SIG-M5 treated with dmso at 0.1 percent for 504 hours (cell line): ENCODE measurements at regions not wholly inside any gene's neighbourhood (a gene's known extent, or its start where the extent isn't known, plus 50 kb on each side); places are given as distances from the start of the nearest gene placed in this dataset.
"Not testable (repeated sequence)": the region's sequence is repeated elsewhere in the genome, so short reads cannot be mapped to it uniquely, and the experiment has no call there.

Experiments used
- DNase-seq: peaks from one replicate; lab custom pipeline; 2025; ENCODE audit not compliant: unreplicated experiment; lab: John Stamatoyannopoulos, UW

DNA sequence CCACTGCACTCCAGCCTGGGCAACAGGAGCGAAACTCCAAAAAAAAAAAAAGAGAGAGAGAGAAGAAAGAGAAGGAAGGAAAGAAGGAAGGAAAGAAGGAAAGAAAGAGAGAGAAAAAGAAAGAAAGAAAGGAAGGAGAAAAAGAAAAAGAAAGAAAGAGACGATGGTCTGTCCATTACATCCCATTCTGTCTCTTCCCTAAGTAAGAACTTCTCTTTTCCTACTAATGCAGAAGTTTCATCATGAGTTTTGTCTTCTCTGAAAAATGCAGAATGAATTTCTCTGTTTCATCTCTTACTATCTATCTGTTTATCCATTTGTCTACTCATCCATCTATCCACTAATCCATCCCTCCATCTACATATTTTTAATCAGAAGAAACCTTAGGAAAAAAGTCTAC is 94.9 kb upstream of the MED13 start:
- DNase-seq: no peak

DNA sequence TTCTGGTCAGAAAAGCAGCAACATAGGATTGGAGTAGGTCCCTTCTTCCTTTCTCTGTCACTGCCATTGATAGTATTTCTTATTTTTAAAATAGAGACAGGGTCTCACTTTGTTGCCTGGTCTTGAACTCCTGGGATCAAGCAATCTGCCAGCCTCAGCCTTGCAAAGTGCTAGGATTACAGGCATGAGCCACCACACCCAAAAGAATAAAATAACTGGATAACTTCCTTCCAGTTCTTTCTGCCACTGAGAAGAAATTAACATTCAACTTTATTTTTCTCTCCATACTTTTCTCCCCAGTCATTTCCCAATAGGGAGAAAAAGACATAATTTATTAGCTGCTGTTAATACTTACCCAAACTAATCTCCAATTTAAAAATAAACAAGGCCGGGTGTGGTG is 91.9 kb upstream of the MED13 start:
- no peak for DNase-seq

DNA sequence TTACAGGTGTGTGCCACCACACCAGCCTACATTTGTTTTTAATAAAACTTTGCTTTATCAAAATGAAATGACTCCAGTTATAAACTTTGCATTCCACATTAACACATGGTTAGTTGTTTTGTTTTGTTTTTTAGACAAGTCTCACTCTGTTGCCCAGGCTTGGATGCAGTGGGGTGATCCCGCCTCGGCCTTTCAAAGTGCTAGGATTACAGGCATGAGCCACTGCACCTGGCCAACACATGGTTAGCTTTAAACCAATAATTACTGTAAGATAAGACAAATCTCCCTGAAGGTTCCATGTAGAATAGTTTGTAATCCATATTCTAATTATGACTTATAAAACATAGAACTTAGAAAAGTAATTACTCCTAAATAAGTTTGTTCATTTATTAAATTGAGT is 89.8 kb upstream of the MED13 start:
- no peak for DNase-seq

DNA sequence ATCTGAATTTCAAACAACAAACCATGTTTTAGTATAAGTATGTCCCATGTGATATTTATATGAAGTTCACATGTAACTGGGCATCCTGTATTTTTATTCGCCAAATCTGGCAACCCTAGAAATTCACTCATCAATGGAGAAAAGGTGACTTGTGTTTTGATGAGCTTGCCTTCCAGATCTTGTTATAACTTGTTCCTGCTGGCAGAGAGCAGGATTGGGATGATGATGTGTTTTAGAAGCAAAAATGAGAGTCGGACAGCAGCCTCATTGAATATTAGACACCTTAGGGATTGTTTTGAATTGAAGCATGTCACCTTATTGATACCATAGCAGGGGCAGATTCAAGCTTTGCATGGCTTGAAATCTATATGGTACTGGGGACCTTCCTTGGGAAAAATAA is 85.4 kb upstream of the MED13 start:
- no peak for DNase-seq

DNA sequence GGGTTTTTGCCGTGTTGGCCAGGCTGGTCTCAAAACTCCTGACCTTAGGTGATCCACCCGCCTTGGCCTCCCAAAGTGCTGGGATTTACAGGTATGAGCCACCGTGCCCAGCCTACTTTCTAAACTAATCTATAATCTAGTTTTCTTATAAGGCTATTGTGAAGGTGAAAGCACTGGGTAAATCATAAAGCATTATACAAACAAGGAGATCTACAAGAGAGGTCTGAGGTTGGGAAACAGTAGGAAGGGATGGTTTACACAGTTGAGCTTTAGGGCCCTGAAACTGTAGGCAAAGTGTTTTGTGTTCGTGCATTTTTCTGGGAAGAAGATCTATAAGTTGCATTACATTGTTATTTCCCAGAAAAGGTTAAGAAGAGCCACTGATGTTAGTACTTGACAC is 84.9 kb upstream of the MED13 start:
- no peak for DNase-seq

DNA sequence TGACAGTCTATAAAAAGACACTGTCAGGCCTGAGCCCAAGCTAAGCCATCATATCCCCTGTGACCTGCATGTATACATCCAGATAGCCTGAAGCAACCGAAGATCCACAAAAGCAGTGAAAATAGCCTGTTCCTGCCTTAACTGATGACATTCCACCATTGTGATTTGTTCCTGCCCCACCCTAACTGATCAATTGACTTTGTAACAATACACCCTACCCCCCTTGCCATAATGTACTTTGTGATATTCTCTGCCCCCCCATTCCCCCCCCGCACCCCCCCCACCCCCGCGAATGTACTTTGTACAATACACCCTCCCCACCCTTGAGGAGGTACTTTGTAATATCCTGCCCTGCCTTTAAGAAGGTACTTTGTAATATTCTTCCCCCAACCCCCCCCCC is 82.2 kb upstream of the MED13 start:
- DNase-seq: no peak

DNA sequence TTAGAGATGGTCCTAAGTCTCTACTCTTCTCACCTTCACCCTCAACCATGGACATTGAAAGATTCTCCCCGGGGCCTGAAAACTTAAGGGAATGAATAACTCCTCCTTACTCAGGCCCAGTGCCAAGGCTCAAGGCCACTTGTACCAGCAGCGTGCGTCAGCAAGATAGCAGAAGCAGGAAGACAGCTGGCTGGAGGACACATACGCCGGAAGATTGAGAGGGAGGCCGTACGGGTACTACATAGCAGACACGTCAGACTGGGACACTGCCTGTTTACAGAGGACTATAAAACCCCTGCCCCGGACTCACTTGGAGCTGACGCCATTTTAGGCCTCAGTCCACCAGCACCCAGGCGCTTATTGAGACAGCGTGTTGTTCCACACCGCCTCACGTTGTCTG is 75.8 kb upstream of the MED13 start:
- DNase-seq: no peak

DNA sequence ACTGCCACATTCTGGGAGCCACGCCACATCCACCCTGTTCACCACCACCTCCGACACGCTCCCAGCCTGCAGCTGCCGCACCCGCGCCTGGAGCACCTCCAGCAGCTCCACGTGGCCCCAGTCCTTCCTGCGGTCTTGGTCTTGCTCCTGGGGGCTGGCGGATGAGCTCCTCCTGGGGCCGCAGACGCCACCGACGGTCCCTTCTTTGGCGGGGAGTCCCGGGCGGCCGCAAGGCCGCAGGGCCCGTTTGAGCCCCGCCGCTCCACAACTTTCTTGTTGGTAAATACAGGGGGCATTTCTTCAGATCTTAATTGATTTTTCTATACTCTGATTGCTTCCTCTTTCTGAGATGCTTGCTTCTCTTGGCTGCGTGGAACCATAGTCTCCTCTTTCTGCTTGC is 75.3 kb upstream of the MED13 start:
- no peak for DNase-seq

DNA sequence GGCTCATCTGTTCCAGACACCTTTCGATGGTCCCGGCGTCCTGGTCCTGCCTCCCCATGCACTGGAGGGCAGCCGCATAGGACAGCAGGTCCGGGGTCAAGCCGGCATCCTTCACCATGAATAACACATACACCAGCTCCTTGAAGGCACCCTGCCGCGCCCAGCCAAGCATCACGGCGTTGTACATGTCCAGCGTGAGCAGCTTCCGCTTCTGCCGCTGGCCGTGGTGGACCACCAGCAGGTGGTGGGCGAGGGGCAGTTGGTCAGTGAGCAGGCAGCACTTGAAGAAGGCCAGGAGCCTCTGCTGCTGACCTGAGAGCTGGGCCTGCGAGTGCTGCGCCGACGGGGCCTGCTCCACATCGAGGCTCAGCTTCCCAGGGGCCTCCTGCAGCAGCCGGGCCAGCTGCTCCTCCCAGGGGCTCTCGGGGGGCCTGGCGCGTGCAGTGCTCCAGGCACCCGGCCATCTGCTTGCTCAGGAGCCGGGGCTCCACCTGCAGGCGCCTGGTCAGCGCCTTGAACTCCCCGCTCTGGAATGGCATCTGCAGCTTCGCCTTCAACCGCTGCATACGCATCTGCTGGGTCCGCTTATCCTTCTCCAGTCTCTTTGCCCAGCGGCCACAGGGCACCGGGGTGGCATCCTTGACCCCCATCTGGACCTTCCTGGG is 74.7 kb upstream of the MED13 start:
- DNase-seq: not testable (repeated sequence)

DNA sequence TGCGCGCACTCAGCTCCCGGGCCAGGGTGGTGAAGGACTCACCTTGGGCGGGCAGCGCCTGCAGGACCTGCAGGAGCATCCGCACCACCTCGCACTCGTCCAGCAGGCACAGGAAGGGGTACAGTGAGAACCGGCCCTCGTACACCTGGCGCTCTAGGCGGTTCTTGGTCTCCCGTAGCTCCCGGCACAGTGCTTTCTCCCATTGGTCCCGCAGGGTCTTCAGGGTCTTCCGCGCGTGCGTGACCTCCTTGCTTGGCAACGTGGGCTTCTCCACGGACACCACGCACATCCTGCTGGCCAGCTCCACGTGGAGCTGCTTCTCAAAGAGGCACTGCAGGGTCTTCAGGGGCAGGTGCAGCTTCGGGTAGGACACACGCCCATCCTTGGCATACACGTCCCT is 74.1 kb upstream of the MED13 start:
- DNase-seq: no peak

DNA sequence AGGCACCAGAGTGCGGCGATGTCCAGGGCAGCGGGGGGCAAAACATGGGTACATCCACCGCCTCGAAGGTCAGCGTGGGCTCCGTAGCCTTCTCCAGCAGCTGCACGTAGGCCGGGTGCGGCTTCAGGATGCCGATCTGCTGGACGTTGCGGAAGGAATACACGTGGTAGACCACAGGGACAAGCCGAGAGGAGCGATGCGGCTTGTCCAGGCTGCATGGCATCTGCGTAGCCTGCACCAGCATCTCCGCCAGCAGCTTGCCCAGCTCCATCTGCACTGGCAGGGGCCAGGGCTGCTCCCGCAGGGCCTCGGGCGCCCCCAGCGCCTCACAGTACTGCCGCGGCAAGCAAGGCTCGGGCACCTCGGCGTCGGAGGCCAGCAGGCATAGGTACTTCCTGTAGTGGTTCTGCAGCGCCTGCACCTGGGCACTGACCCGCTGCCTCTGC is 73.6 kb upstream of the MED13 start:
- DNase-seq: not testable (repeated sequence)

DNA sequence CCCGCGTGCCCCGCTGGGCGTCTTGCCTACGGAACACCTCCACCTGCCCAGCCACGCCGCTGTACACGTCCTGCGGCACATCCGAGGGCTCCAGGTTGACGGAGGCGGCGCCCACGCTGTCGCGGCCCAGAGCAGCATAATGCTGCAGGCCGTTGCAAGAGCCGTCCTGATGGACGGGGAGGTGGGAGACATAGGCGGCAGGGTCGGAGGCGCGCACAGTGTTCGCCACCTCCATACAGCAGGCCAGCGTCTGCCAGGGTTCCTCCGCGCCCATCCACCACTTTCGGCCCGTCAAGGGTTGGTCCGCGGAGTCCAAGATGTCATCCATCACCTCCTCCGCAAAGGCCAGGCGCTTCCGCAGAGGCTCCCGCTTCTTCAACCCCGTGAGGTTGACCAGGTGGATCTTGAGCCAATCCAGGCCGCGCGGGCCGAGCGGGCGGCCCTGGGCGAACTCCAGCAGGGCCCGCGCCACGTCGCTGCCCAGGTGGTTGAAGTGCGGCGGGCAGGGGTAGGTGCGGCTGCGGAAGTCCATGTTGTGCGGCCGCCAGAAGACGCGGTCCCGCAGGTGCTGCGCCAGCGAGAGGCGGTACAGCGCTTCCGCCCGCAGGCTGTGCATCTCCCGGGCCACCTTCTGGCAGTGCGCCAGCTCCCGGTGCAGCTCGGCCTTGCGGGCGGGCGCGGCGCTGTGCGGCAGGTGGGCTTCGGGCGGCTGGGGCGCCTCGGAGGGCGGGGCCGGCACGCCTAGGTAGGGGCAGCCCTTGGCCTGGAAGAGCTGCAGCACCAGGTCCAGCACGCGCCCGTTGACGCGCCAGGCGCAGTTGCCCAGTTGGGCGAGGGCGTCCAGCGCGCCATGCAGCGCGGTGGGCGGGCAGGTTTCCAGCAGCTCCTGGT is 72.9 kb upstream of the MED13 start:
- DNase-seq: not testable (repeated sequence)

DNA sequence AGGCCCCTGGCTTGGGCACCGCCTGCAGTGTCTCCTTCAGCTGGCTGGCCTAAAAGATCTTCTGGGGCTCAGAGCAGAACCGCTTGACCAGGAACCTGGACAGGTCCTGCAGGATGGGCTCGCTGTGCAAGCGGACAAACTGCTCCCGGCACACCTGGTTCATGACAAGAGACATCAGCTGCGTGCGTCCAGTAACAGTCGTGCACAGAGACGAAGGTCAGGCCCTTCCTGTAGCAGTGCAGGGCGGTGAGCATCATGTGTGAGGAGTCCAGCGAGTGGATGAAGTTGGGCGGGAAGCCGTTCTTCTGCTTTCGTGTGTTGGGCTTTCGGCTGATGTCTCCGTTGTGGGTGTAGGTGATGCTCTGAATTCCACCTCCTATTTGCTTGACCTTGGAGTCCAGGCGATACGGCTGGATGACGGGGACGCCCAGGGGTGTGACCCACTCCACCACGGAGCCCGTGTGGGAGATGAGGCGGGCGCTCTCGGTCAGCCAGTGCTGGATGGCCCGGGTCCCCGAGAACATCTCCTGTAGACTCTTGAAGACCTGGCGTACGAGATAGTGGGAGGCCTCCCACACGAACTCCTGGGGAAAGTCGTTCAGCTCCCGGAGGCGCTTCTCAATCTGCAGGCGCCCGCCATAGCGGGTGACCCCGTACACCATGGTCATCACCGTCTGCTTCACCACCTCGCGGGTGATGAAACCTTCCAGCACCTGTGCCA is 72.1 kb upstream of the MED13 start:
- not testable (repeated sequence) for DNase-seq

DNA sequence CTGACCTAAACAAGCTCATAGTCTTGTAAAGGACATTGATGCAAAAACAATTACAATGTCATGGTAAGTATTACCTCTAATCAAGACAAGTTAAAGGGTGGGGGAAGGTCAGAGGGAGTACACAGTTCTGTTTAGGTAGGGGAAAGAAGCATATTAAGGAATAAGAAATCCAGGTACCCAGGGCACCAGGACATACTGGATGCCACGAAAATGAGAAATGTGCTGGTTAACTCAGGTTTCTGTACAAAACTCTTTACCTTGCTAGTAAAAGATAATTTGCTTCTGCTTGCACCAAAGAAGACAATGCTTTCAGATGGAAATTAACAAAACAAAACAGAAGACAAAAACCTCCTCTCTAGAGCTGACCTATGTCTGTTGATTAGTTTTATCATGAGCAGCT is 70.7 kb upstream of the MED13 start:
- DNase-seq: no peak

DNA sequence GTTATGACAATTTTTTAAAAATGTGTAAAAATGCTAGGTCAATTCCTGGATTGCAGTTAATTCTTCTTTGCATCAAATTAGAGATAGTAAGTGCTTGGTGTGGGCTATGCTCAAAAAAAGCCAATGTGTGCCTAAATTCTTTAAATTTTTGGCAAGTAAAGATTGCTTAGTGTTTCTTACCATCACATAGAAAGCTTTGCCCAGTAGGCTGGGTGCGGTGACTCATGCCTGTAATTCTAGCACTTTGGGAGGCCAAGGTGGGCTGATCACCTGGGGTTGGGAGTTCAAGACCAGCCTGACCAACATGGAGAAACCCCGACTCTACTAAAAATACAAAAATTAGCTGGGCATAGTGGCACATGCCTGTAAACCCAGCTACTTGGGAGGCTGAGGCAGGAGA is 70.0 kb upstream of the MED13 start:
- not testable (repeated sequence) for DNase-seq

DNA sequence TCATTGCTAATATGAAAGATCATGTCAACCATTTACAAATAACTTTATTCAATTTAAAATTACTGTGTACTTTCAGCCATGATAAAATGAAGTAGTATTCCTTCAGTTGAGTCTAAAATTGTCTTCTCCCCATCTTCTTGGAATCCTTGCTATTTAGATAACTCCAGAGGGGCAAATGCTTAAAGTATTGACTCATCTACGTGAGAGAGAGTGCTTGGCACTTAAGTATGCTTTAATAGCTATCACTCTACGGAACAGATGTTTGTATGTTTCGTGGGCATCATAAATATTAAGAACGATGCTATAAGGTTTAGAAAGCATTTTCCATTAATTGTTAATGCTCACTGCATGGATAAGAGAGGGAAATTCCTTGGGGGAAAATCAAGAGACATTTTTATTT is 69.3 kb upstream of the MED13 start:
- no peak for DNase-seq

DNA sequence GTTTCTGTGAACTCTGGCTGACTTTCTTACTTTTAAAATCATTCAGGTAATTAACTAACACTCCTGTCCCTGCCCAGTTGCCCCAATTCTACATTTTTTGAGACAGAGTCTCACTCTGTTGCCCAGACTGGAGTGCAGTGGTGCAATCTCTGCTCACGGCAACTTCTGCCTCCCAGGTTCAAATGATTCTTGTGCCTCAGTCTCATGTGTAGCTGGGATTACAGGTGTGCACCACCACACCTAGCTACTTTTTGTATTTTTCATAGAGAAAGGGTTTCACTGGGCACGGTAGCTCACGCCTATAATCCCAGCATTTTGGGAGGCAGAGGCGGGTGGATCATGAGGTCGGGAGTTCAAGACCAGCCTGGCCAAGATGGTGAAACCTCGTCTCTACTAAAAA is 66.2 kb upstream of the MED13 start:
- DNase-seq: not testable (repeated sequence)

DNA sequence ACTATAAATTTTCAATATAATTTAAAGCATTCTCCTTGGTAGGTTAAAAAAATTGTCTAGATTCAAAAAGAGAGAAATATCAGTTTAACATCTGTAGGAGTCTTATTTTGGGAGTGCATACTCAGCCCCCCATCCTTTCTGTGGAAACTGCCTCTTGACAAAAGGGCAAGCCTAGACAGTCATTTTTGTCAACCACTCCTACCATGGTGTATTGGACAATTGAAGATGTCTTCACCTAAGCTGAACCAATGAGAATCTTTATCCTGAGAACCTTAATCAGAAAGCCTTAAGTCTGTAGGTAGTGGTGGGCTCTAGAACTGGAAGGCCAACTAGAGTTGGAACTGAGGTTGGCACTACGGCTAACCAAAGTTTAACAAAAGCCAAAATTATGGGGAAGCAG is 65.7 kb upstream of the MED13 start:
- DNase-seq: no peak

DNA sequence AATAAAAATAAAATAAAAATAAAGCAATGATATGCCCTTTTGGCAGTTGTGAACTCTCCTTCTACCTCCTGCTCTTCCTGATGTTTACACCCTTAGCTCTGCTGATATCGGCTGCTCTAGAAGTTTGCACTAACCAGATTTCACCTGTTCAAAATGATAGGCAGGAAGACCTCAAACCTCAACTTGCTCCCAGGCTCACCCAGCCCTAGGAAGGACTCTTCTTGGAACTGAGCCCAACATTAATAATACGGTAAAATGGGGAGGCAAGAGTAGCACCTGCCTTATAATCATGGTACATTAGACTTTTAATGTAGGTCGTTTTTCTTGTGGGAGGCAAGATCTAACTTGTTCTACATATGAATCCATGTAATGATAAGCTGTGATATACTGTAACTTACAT is 61.2 kb upstream of the MED13 start:
- DNase-seq: no peak

DNA sequence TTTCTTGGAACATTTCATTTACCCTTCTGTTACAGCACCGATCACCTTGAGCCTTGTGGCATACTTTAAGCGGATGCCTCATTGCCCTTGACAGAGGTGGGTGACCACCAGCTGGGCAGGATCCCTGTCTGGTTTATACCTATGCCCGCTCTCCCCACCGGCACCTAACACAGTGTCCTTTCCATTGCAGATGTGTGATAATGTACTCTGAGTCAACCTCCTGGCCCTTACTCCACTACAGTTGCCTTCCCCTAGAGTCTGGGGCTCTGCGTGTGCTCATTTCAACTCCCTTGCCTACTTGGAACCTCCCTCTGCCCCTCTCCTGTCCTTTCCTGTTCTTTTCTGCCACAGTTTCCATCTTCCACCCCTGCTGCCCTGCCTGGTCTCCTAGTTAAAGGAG is 60.2 kb upstream of the MED13 start:
- no peak for DNase-seq

DNA sequence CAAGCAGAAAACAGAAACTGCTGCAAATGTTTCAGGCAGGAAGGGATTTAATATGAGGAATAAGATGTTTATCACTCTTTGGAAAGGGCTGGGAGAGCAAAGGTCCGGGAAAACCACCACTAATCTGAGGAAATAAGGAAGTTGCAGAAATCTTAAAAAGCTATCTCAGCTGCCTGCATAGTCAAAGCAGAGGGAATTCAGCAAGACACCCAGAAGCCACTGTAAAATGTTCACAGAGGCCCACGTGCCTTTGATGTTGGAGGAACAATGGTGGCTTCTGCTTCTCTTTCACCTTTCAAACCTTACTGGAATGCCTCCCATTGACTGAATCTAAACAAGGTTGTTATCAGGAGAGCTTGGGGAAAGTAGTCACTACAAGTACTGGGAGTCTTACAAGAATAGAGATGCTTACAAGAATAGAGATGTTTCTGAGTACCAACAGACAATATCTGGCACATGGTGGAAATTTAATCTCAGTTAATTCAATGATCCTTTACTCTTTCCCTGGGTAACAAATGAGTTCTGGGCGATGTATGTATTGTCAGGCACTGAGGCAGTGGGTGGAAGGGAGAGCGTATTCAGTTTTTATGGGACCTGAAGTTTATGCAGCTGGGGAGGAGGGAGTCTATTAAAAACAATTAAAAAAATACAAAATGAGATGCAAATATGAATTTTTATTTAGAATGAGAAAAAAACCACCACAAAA is 56.1 kb upstream of the MED13 start:
- no peak for DNase-seq
